Smooth muscle cell (in vitro differentiated cells): ENCODE measurements at regions not wholly inside any gene's neighbourhood (a gene's known extent, or its start where the extent isn't known, plus 50 kb on each side); places are given as distances from the start of the nearest gene placed in this dataset.
"Not testable (repeated sequence)": the region's sequence is repeated elsewhere in the genome, so short reads cannot be mapped to it uniquely, and the experiment has no call there.

Experiments used
- DNase-seq: peaks from one replicate; lab custom pipeline; 2025; ENCODE audit not compliant: unreplicated experiment; lab: John Stamatoyannopoulos, UW
- H2AFZ ChIP-seq: fragments of 200-600 bp; sonication (generic); 2 replicates; pipeline ENCODE4 v1.6.0; 2016; ENCODE audit warnings: antibody characterized with exemption, low read depth, mild to moderate bottlenecking
- H3F3A ChIP-seq: fragments of 200-600 bp; sonication (generic); 2 replicates; pipeline ENCODE4 v1.6.0; 2017; ENCODE audit warnings: antibody characterized with exemption, low read depth
- H3K27ac ChIP-seq: fragments of 200-600 bp; sonication (generic); 2 replicates; pipeline ENCODE4 v1.5.1; 2016; ENCODE audit warnings: low read depth, mild to moderate bottlenecking
- H3K27me3 ChIP-seq: fragments of 200-600 bp; sonication (generic); 2 replicates; pipeline ENCODE4 v1.6.1; 2016; ENCODE audit warnings: low read depth, mild to moderate bottlenecking
- H3K36me3 ChIP-seq: fragments of 200-600 bp; sonication (generic); 2 replicates; pipeline ENCODE4 v1.5.1; 2016; ENCODE audit warnings: low read depth
- H3K4me1 ChIP-seq: fragments of 200-600 bp; sonication (generic); 2 replicates; pipeline ENCODE4 v1.5.1; 2016; ENCODE audit warnings: low read depth
- H3K4me2 ChIP-seq: fragments of 200-600 bp; sonication (generic); 2 replicates; pipeline ENCODE4 v1.6.0; 2016; ENCODE audit warnings: mild to moderate bottlenecking
- H3K4me3 ChIP-seq: fragments of 200-600 bp; sonication (generic); 2 replicates; pipeline ENCODE4 v1.5.1; 2016; ENCODE audit warnings: mild to moderate bottlenecking
- H3K79me2 ChIP-seq: fragments of 200-600 bp; sonication (generic); 2 replicates; pipeline ENCODE4 v1.6.0; 2016; ENCODE audit warnings: low read depth, mild to moderate bottlenecking
- H3K9ac ChIP-seq: fragments of 200-600 bp; sonication (generic); 2 replicates; pipeline ENCODE4 v1.6.0; 2016; ENCODE audit warnings: low read depth
- H3K9me3 ChIP-seq: fragments of 200-600 bp; sonication (generic); replicated peaks from 2 replicates; pipeline ENCODE4 v1.5.1; 2016; ENCODE audit warnings: low read depth
- H4K20me1 ChIP-seq: fragments of 200-600 bp; sonication (generic); 2 replicates; pipeline ENCODE4 v1.6.0; 2016; ENCODE audit warnings: low read depth
- WGBS: methylation state at CpG from one replicate; pipeline ENCODE4 v1.1.7; 2016; ENCODE audit warnings: low lambda C conversion rate; 5-methylcytosine and 5-hydroxymethylcytosine counted together
- TF ChIP-seq, protein P1 (sequence below): fragments of 200-600 bp; sonication (generic); IDR thresholded peaks from 2 replicates; pipeline ENCODE4 v1.5.1; 2017; ENCODE audit warnings: borderline replicate concordance, mild to moderate bottlenecking, antibody characterized with exemption; ENCODE audit not compliant: insufficient read depth, poor library complexity, severe bottlenecking

DNA sequence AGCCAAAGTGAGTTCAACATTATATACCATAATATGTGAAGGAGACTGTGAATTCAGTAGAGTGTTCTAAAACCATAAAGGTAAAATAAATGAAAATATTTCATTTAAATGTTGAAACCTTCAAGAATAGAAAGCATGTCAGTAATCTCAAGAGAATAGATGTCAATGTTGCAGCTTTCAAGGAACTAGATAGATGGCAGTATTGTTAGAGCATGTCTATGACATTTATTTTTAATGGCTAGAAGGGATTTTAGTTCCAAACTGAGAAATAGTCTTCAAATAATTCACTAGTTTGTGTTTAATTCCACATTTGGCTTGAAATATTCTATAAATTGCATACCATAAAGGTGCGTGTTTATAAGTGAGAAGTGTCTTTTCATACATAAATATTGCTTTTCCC, 326.5 kb downstream of the FLRT2 start:
- Histone ChIP-seq H3K79me2 (no peaks in the 10 kb centered on the region), H3K36me3 (no peaks in the 10 kb centered on the region), H3K9me3 (no peaks in the 10 kb centered on the region), H3K4me1 (no peaks in the 10 kb centered on the region), H3K4me3 (no peak overlapping the region), H2AFZ (no peak overlapping the region), H3F3A (no peaks in the 10 kb centered on the region), H4K20me1 (no peaks in the 10 kb centered on the region), H3K27ac (no peak overlapping the region), H3K4me2 (no peak overlapping the region), H3K9ac (no peak overlapping the region), H3K27me3 (no peaks in the 10 kb centered on the region)
- TF ChIP-seq, protein P1, sequence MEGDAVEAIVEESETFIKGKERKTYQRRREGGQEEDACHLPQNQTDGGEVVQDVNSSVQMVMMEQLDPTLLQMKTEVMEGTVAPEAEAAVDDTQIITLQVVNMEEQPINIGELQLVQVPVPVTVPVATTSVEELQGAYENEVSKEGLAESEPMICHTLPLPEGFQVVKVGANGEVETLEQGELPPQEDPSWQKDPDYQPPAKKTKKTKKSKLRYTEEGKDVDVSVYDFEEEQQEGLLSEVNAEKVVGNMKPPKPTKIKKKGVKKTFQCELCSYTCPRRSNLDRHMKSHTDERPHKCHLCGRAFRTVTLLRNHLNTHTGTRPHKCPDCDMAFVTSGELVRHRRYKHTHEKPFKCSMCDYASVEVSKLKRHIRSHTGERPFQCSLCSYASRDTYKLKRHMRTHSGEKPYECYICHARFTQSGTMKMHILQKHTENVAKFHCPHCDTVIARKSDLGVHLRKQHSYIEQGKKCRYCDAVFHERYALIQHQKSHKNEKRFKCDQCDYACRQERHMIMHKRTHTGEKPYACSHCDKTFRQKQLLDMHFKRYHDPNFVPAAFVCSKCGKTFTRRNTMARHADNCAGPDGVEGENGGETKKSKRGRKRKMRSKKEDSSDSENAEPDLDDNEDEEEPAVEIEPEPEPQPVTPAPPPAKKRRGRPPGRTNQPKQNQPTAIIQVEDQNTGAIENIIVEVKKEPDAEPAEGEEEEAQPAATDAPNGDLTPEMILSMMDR: peak; percentile 17
- WGBS: 76% methylated on average over 1 of the region's 1 CpG
- DNase-seq: no peak

DNA sequence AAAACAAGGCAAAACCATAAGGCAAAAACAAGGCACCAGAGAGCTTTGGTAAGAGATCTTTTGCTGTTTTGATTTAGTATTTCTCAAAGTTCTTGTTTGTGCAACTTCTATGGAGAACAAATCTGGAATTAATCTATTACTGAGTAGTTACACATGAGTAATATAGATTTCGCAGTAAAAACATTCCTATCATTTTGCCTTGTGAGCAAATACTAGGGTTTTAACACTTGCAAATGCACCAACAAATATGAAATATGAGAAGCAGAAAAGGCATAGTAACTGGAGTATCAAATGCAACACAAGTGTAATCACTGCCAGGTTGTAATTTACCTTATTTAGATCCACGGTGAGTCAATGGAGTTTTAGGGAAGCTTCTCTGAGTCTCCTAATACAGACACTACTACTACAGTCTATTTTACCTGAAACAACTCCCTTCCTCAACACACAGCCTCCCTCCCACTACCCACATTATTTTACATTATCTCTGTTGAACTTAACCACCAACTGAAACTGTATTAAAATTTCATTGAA, 324.1 kb downstream of the FLRT2 start:
- TF ChIP-seq, protein P1: no peak
- no peak overlapping the region for H3K4me3 ChIP-seq
- no peak overlapping the region for H3K4me2 ChIP-seq
- H3K9ac ChIP-seq: no peak overlapping the region
- H3F3A ChIP-seq: no peaks in the 10 kb centered on the region
- H3K27ac ChIP-seq: no peak overlapping the region
- H3K4me1 ChIP-seq: no peaks in the 10 kb centered on the region
- no peaks in the 10 kb centered on the region for H3K27me3 ChIP-seq
- no peaks in the 10 kb centered on the region for H4K20me1 ChIP-seq
- no peak overlapping the region for H2AFZ ChIP-seq
- no peaks in the 10 kb centered on the region for H3K9me3 ChIP-seq
- H3K36me3 ChIP-seq: no peaks in the 10 kb centered on the region
- DNase-seq: no peak
- 96% methylated on average over 2 of the region's 2 CpGs for WGBS
- H3K79me2 ChIP-seq: no peaks in the 10 kb centered on the region

DNA sequence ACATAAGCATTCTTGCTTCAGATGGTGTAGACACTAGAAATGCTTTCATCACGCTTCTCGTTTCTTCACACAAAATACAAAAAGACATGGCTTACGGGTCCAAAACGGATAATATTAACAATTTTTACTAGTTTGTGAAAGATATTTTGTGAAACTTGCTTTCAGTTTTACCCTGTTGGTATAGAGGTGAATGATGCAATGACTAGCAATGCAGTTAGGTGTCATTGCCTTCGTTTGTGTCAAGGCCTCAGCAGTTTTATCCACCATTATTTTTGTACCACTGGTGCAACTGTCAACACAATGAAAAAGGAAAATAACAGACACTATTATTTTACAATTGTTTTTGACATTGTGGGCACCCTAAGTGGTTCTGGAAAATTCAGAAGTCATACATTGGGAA, 323.0 kb downstream of the FLRT2 start:
- Histone ChIP-seq H3K4me2 (no peak overlapping the region), H3K9ac (no peak overlapping the region), H3K4me1 (no peaks in the 10 kb centered on the region), H3K36me3 (no peaks in the 10 kb centered on the region), H4K20me1 (no peaks in the 10 kb centered on the region), H3K4me3 (no peak overlapping the region), H3K27me3 (no peaks in the 10 kb centered on the region), H3K79me2 (no peaks in the 10 kb centered on the region), H3K9me3 (no peaks in the 10 kb centered on the region), H2AFZ (no peak overlapping the region), H3K27ac (no peak overlapping the region), H3F3A (no peaks in the 10 kb centered on the region)
- TF ChIP-seq, protein P1: no peak
- no peak for DNase-seq
- 93% methylated on average over 5 of the region's 5 CpGs for WGBS

DNA sequence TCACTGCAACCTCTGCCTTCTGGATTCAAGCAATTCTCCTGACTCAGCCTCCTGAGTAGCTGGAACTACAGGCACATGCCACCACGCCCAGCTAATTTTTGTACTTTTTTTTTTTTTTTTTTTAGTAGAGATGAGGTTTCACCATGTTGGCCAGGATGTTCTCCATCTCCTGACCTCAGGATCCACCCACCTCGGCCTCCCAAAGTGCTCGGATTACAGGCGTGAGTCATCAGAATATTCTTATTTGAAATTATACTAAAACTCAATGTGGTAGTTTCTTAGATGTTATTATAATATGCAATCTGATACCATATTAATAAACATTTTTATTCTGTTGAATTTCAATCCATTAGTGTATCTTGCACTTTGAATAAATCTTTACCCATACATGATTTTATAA, 322.2 kb downstream of the FLRT2 start:
- H3K27me3 ChIP-seq, H3K36me3 ChIP-seq, H2AFZ ChIP-seq, H3K9me3 ChIP-seq, H3K4me1 ChIP-seq, DNase-seq, H3F3A ChIP-seq, H3K4me3 ChIP-seq, H3K4me2 ChIP-seq, H3K27ac ChIP-seq, H4K20me1 ChIP-seq, H3K9ac ChIP-seq, H3K79me2 ChIP-seq: not testable (repeated sequence)
- WGBS: 93% methylated on average over 4 of the region's 4 CpGs

DNA sequence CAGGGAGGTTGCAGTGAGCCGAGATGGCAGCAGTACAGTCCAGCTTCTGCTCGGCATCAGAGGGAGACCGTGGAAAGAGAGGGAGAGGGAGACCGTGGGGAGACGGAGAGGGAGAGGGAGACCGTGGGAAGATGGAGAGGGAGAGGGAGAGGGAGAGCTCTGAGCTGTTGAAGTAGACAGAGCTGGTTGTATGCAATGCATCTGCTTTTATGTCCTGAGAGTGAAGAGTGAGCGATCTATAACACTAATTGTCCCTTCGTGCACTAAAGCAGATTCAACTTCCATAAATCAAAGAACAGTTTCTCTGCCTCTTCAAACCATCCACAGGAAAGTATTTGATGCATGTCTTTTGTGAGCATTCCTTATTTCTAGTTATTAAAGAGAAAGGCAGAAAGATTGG, 300.6 kb downstream of the FLRT2 start:
- H3F3A ChIP-seq, H2AFZ ChIP-seq, H3K4me3 ChIP-seq, H3K9me3 ChIP-seq, DNase-seq, H3K9ac ChIP-seq, H3K36me3 ChIP-seq, H3K27ac ChIP-seq, H3K27me3 ChIP-seq, H4K20me1 ChIP-seq, H3K4me2 ChIP-seq, H3K4me1 ChIP-seq, H3K79me2 ChIP-seq: not testable (repeated sequence)
- 94% methylated on average over 8 of the region's 8 CpGs for WGBS

DNA sequence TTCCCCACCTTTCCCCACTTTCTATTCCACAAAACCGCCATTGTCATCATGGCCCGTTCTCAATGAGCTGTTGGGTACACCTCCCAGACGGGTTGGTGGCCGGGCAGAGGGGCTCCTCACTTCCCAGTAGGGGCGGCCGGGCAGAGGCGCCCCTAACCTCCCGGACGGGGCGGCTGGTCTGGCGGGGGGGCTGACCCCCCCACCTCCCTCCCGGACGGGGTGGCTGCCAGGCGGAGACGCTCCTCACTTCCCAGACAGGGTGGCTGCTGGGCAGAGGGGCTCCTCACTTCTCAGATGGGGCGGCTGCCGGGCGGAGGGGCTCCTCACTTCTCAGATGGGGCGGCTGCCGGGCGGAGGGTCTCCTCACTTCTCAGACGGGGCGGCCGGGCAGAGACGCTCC, 299.7 kb downstream of the FLRT2 start:
- H4K20me1 ChIP-seq, H3K9ac ChIP-seq, H3K27ac ChIP-seq, H3F3A ChIP-seq, H3K27me3 ChIP-seq, H3K36me3 ChIP-seq, H3K79me2 ChIP-seq, H3K4me3 ChIP-seq, H3K4me1 ChIP-seq, DNase-seq, H3K9me3 ChIP-seq, H2AFZ ChIP-seq, H3K4me2 ChIP-seq: not testable (repeated sequence)
- WGBS: 98% methylated on average over 13 of the region's 25 CpGs
